SK-N-SH (cell line): ENCODE measurements at regions not wholly inside any gene's neighbourhood (a gene's known extent, or its start where the extent isn't known, plus 50 kb on each side); places are given as distances from the start of the nearest gene placed in this dataset.

ENCODE experiments used
- CTCF ChIP-seq: fragments of 200-600 bp; sonication (generic); IDR thresholded peaks from 2 replicates; pipeline ENCODE4 v1.6.1; 2017; ENCODE audit warnings: antibody characterized with exemption, mild to moderate bottlenecking, moderate library complexity
- EZH2phosphoT487 ChIP-seq: fragments of 200-600 bp; sonication (generic); IDR thresholded peaks from 2 replicates; pipeline ENCODE4 v1.6.1; 2017; ENCODE audit warnings: low read depth, mixed run types, mild to moderate bottlenecking, antibody characterized with exemption, moderate library complexity, borderline replicate concordance
- GATA2 ChIP-seq: sonication (generic); formaldehyde crosslinking; IDR thresholded peaks from 2 replicates; pipeline ENCODE4 v1.5.0; 2020; ENCODE audit warnings: mild to moderate bottlenecking, missing genetic modification reagents
- POLR2AphosphoS5 ChIP-seq: IDR thresholded peaks from 2 replicates; pipeline ENCODE4 v1.6.1; 2012; ENCODE audit warnings: low read depth, low read length
- REST ChIP-seq: IDR thresholded peaks from 2 replicates; pipeline ENCODE4 v1.6.1; 2012; ENCODE audit warnings: mild to moderate bottlenecking, low read depth, low read length, moderate library complexity
- RFX5 ChIP-seq: IDR thresholded peaks from 2 replicates; pipeline ENCODE4 v1.6.1; 2012; ENCODE audit warnings: mild to moderate bottlenecking, improper control_type of control experiment, low read length
- SIN3A ChIP-seq: IDR thresholded peaks from 2 replicates; pipeline ENCODE4 v1.6.1; 2012; ENCODE audit warnings: low read depth, mild to moderate bottlenecking, low read length, moderate library complexity, borderline replicate concordance
- SMC3 ChIP-seq: IDR thresholded peaks from 2 replicates; pipeline ENCODE4 v1.6.1; 2012; ENCODE audit warnings: low read depth, low read length, improper control_type of control experiment
- TAF1 ChIP-seq: IDR thresholded peaks from 2 replicates; pipeline ENCODE4 v1.6.1; 2012; ENCODE audit warnings: low read depth, mild to moderate bottlenecking, low read length, moderate library complexity, borderline replicate concordance
- TEAD4 ChIP-seq: IDR thresholded peaks from 2 replicates; pipeline ENCODE4 v1.4.0; 2012; ENCODE audit warnings: mild to moderate bottlenecking, borderline replicate concordance; ENCODE audit not compliant: insufficient read depth
- YY1 ChIP-seq: IDR thresholded peaks from 2 replicates; pipeline ENCODE4 v1.4.0; 2012; ENCODE audit warnings: low read depth, mild to moderate bottlenecking
- TF ChIP-seq, protein P1 (sequence below): IDR thresholded peaks from 2 replicates; pipeline ENCODE4; 2012
- TF ChIP-seq, protein P2 (sequence below): IDR thresholded peaks from 2 replicates; pipeline ENCODE4 v1.4.0; 2012; ENCODE audit warnings: low read depth, borderline replicate concordance

GRCh38 chr14:79986251-79986650, 225.1 kb downstream of the DIO2 start:
- TF ChIP-seq SMC3 = no peak
- TF ChIP-seq POLR2AphosphoS5 = no peak
- TF ChIP-seq, protein P1, sequence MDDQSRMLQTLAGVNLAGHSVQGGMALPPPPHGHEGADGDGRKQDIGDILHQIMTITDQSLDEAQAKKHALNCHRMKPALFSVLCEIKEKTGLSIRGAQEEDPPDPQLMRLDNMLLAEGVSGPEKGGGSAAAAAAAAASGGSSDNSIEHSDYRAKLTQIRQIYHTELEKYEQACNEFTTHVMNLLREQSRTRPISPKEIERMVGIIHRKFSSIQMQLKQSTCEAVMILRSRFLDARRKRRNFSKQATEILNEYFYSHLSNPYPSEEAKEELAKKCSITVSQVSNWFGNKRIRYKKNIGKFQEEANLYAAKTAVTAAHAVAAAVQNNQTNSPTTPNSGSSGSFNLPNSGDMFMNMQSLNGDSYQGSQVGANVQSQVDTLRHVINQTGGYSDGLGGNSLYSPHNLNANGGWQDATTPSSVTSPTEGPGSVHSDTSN = no peak
- TF ChIP-seq TAF1 = no peak
- TF ChIP-seq SIN3A = no peak
- TF ChIP-seq CTCF = no peak
- TF ChIP-seq, protein P2, sequence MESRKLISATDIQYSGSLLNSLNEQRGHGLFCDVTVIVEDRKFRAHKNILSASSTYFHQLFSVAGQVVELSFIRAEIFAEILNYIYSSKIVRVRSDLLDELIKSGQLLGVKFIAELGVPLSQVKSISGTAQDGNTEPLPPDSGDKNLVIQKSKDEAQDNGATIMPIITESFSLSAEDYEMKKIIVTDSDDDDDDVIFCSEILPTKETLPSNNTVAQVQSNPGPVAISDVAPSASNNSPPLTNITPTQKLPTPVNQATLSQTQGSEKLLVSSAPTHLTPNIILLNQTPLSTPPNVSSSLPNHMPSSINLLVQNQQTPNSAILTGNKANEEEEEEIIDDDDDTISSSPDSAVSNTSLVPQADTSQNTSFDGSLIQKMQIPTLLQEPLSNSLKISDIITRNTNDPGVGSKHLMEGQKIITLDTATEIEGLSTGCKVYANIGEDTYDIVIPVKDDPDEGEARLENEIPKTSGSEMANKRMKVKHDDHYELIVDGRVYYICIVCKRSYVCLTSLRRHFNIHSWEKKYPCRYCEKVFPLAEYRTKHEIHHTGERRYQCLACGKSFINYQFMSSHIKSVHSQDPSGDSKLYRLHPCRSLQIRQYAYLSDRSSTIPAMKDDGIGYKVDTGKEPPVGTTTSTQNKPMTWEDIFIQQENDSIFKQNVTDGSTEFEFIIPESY = no peak
- TF ChIP-seq GATA2 (CRISPR knock-in tag) = no peak
- TF ChIP-seq EZH2phosphoT487 = no peak
- TF ChIP-seq REST = no peak
- TF ChIP-seq TEAD4 = no peak
- TF ChIP-seq YY1 = no peak
- TF ChIP-seq RFX5 = no peak
